ENCODE measurements at regions not wholly inside any gene's neighbourhood (a gene's known extent, or its start where the extent isn't known, plus 50 kb on each side); places are given as distances from the start of the nearest gene placed in this dataset.

GRCh38 chr5:118696076-118696475 is 292.3 kb downstream of the DTWD2 start:
- Mint-ChIP-seq H3K4me3 (no peak overlapping the region), H3K27ac (no peak overlapping the region), H3K27me3 (peaks cover 3% of the 10 kb centered on the region), H3K36me3 (ENCODE audit: low read depth) (no peaks in the 10 kb centered on the region), H3K4me1 (no peaks in the 10 kb centered on the region), H3K9me3 (no peaks in the 10 kb centered on the region)
- CTCF ChIA-PET, result no interaction called here
- no peak for DNase-seq
- POLR2A ChIA-PET, result no interaction called here
- intact Hi-C loops (cut with micrococcal nuclease), result no loop called here
- ATAC-seq (ENCODE audit: low read depth), result no peak
- no peak for TF ChIP-seq CTCF (IDR thresholded peaks at IDR 0.05)

- ATAC-seq (ENCODE audit: low read depth) (no peak), DNase-seq (no peak)
- no peak overlapping the region for H3K27ac Mint-ChIP-seq
- ChIA-PET POLR2A (no interaction called here), CTCF (no interaction called here)
- H3K4me3 Mint-ChIP-seq, result no peak overlapping the region
- no peaks in the 10 kb centered on the region for H3K9me3 Mint-ChIP-seq
- TF ChIP-seq CTCF (IDR thresholded peaks at IDR 0.05), result no peak
- no peaks in the 10 kb centered on the region for H3K36me3 Mint-ChIP-seq (ENCODE audit: low read depth)
- H3K4me1 Mint-ChIP-seq, result no peaks in the 10 kb centered on the region
- intact Hi-C loops (cut with micrococcal nuclease), result no loop called here
- peaks cover 4% of the 10 kb centered on the region for H3K27me3 Mint-ChIP-seq
Measured at GRCh38 chr5:118692811-118693342, 295.5 kb downstream of the DTWD2 start.

GRCh38 chr5:118687661-118688621 is 300.4 kb downstream of the DTWD2 start:
- ChIA-PET POLR2A (no interaction called here), CTCF (no interaction called here)

GRCh38 chr5:118687100-118687499 is 301.2 kb downstream of the DTWD2 start:
- Mint-ChIP-seq H3K36me3 (ENCODE audit: low read depth) (no peaks in the 10 kb centered on the region), H3K4me1 (no peaks in the 10 kb centered on the region), H3K27me3 (peaks cover 4% of the 10 kb centered on the region), H3K27ac (no peak overlapping the region), H3K4me3 (no peak overlapping the region), H3K9me3 (no peaks in the 10 kb centered on the region)
- DNase-seq, result no peak
- TF ChIP-seq CTCF (IDR thresholded peaks at IDR 0.05), result no peak
- ATAC-seq (ENCODE audit: low read depth), result no peak
- CTCF ChIA-PET, result no interaction called here
- POLR2A ChIA-PET, result no interaction called here
- intact Hi-C loops (cut with micrococcal nuclease), result no loop called here

More at GRCh38 chr5:118687661-118688621, 300.4 kb downstream of the DTWD2 start:
- no peak for ATAC-seq (ENCODE audit: low read depth)
- intact Hi-C loops (cut with micrococcal nuclease), result no loop called here
- H3K9me3 Mint-ChIP-seq, result no peaks in the 10 kb centered on the region
- no peak for DNase-seq
- peaks cover 4% of the 10 kb centered on the region for H3K27me3 Mint-ChIP-seq
- no peaks in the 10 kb centered on the region for H3K4me1 Mint-ChIP-seq
- TF ChIP-seq CTCF (IDR thresholded peaks at IDR 0.05), result no peak
- H3K36me3 Mint-ChIP-seq (ENCODE audit: low read depth), result no peaks in the 10 kb centered on the region
- no peak overlapping the region for H3K27ac Mint-ChIP-seq
- no peak overlapping the region for H3K4me3 Mint-ChIP-seq

GRCh38 chr5:118681655-118682054 is 306.7 kb downstream of the DTWD2 start:
- intact Hi-C loops (cut with micrococcal nuclease), result no loop called here
- ChIA-PET POLR2A (no interaction called here), CTCF (no interaction called here)
- Mint-ChIP-seq H3K36me3 (ENCODE audit: low read depth) (no peaks in the 10 kb centered on the region), H3K9me3 (no peaks in the 10 kb centered on the region), H3K27me3 (no peaks in the 10 kb centered on the region), H3K27ac (no peak overlapping the region), H3K4me3 (no peak overlapping the region), H3K4me1 (no peaks in the 10 kb centered on the region)
- no peak for ATAC-seq (ENCODE audit: low read depth)
- DNase-seq, result no peak
- no peak for TF ChIP-seq CTCF (IDR thresholded peaks at IDR 0.05)

Data from activated B cell treated with CpG ODN at 0.5 μM for 24 hours (primary cell).